ES-I3 (cell line): ENCODE measurements at regions not wholly inside any gene's neighbourhood (a gene's known extent, or its start where the extent isn't known, plus 50 kb on each side); places are given as distances from the start of the nearest gene placed in this dataset.
"Not testable (repeated sequence)": the region's sequence is repeated elsewhere in the genome, so short reads cannot be mapped to it uniquely, and the experiment has no call there.

ENCODE experiments used
- H3K36me3 ChIP-seq: 2 replicates; pipeline ENCODE4 v1.6.1; 2013; ENCODE audit warnings: mild to moderate bottlenecking, low read length, control low read depth, moderate library complexity; ENCODE audit not compliant: insufficient read depth
- H3K4me1 ChIP-seq: 2 replicates; pipeline ENCODE4 v1.6.1; 2013; ENCODE audit warnings: mild to moderate bottlenecking, control low read depth, low read length; ENCODE audit not compliant: insufficient read depth
- H3K9ac ChIP-seq: 2 replicates; pipeline ENCODE4 v1.6.1; 2013; ENCODE audit warnings: low read depth, mild to moderate bottlenecking, low read length, moderate library complexity
- H3K9me3 ChIP-seq: 2 replicates; pipeline ENCODE4 v1.6.1; 2013; ENCODE audit warnings: mild to moderate bottlenecking, low read length, moderate library complexity; ENCODE audit not compliant: control insufficient read depth, insufficient read depth

DNA sequence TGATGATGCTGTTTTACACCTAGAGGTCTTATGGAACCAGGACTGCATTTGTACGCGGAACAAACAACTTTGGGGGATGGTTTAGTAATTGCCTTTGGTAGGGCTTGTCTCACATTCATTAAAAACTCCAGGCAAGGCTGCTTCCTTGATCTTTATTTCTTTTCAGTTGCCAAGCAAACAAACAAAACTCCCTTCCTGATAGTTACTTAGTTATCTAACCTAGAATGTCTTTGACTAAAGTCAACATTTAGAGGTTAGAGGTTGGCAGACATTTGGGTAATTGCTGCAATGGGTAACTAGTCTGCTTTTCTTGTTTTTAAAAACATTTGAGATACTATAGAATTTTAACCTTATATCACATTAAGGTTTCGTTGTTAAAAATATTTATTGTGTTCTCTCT lies 500.9 kb upstream of the PTBP2 start:
- H3K9ac ChIP-seq: no peak overlapping the region
- no peaks in the 10 kb centered on the region for H3K9me3 ChIP-seq
- no peaks in the 10 kb centered on the region for H3K36me3 ChIP-seq
- H3K4me1 ChIP-seq: no peaks in the 10 kb centered on the region

DNA sequence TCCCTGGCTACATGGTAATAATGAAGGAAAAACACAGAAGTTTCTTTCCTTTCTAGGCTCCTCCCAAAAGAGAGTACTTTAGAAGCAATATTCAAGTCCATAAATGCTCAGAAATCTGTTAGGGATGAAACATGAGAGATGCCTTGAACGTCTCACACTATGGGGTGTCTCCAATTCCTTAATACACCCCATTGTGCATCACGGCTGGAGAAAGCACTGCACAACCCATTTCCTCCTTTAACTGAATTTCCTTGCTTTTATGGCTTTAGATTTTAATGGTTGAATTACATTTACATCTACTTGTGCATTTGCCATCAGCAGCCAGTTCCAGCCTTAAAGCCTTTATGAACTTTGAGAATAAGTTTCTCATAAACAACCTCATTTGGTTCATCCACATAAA lies 498.9 kb upstream of the PTBP2 start:
- Histone ChIP-seq H3K9ac (no peak overlapping the region), H3K9me3 (no peaks in the 10 kb centered on the region), H3K36me3 (no peaks in the 10 kb centered on the region), H3K4me1 (no peaks in the 10 kb centered on the region)

DNA sequence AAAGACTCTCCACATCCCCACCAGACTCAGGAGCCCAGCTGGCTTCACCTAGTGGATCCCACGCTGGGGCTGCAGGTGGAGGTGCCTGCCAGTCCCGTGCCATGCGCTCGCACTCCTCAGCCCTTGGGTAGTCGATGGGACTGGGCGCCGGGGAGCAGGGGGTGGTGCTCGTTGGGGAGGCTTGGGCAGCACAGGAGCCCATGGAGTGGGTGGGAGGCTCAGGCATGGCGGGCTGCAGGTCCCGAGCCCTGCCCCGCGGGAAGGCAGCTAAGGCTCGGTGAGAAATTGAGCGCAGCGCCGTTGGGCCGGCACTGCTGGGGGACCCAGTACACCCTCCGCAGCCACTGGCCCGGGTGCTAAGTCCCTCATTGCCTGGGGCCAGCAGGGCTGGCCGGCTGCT lies 497.4 kb upstream of the PTBP2 start:
- not testable (repeated sequence) for H3K9ac ChIP-seq, H3K4me1 ChIP-seq, H3K36me3 ChIP-seq, H3K9me3 ChIP-seq

DNA sequence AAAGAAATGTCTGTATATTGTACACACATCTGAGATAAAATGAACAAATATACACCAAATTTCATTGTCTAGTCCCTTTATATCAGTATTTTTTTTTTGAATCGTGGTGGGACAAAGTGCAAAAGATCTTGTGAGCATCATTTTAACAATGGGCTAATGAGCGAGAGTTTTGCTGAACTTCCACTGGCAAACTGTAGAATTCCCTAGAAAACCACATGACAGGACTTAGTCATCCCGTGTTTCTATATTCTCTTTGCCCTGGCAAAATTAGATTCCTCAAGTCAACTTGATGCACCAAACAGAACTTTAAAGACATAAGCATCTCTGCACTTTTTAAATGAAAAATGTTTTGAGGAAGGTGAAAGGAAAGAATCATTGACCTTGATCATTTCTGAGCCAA lies 488.2 kb upstream of the PTBP2 start:
- H3K9ac ChIP-seq: no peak overlapping the region
- H3K36me3 ChIP-seq: no peaks in the 10 kb centered on the region
- H3K9me3 ChIP-seq: no peaks in the 10 kb centered on the region
- H3K4me1 ChIP-seq: 0 out of 2 replicates have a peak, but pooled peaks cover 6% of the 10 kb centered on the region

GRCh38 chr1:96234299-96234698 lies 487.3 kb upstream of the PTBP2 start:
- Histone ChIP-seq H3K36me3 (no peaks in the 10 kb centered on the region), H3K9ac (no peak overlapping the region)

DNA sequence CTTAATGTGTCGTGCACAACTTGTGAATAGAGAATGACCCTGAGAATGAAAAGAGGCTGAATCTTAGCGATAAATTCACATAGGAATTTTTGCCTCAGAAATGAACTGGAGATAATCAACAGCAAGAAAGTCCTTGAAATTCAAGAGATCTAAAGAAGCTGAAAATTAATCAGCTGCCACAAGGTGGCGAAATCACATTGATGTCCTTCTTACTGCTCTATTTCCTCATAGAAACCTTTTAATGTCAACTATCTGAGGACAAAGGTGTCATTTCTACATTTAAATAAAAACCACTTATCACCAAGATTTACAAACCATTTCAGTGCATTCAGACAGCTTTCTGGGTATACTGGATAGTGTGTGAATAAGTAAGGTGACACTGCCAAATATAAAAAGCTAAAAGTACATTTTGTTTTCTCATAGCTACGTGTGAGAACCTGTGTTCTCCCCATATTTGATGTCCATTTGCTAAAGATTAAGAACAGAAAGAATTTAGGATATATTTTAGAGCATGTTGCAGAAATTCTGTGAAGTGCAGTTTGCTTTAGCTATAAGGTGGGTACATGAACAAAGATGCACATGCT lies 485.3 kb upstream of the PTBP2 start:
- no peaks in the 10 kb centered on the region for H3K9me3 ChIP-seq
- 0 out of 2 replicates have a peak, but pooled peaks cover 6% of the 10 kb centered on the region for H3K4me1 ChIP-seq
- no peak overlapping the region for H3K9ac ChIP-seq

More at GRCh38 chr1:96234299-96234698, 487.3 kb upstream of the PTBP2 start:
- Histone ChIP-seq H3K4me1 (0 out of 2 replicates have a peak, but pooled peaks cover 6% of the 10 kb centered on the region), H3K9me3 (no peaks in the 10 kb centered on the region)

DNA sequence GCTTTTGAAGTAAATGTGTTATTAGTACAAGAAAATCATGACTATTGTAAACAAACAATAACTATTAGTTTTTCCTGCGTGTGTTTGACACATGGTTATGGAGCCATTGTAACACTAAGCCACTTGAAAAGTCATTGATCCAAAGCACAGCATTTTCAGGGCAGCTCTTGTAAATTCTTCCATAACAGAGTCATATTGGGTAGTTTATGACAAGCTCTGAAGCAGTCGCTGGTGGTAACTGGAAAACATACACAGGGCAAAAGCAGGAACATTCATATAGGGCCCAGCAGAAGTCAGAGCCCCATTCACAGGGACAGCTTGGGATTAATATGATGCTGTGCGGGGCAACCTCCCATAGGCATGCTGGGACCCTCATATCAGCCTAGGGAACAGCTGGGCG lies 483.2 kb upstream of the PTBP2 start:
- 0 out of 2 replicates have a peak, but pooled peaks cover 6% of the 10 kb centered on the region for H3K4me1 ChIP-seq
- H3K36me3 ChIP-seq: no peaks in the 10 kb centered on the region
- no peaks in the 10 kb centered on the region for H3K9me3 ChIP-seq
- H3K9ac ChIP-seq: no peak overlapping the region

More for the DNA sequence above, 485.3 kb upstream of the PTBP2 start:
- H3K36me3 ChIP-seq: no peaks in the 10 kb centered on the region

DNA sequence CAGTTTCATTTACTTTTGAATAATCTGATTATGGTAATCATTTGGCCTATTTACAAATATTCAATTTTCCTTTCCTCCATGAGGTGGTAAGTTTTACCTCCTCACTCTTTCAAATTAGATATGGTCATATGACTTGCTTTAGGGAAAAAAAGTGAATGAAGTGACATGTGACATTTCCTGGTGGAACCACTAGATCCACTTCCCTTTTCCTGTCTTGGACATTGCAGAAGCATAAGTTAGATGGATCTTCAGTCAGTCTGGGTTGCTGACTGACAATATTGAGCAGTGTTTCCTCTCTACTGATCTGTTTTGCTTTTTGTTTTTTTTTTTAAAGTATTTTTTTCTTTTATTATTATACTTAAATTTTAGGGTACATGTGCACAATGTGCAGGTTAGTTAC lies 481.1 kb upstream of the PTBP2 start:
- H3K9me3 ChIP-seq: no peaks in the 10 kb centered on the region
- no peak overlapping the region for H3K9ac ChIP-seq
- no peaks in the 10 kb centered on the region for H3K36me3 ChIP-seq
- H3K4me1 ChIP-seq: no peaks in the 10 kb centered on the region

- H3K4me1 ChIP-seq: no peaks in the 10 kb centered on the region
- H3K9ac ChIP-seq: no peak overlapping the region
- H3K36me3 ChIP-seq: no peaks in the 10 kb centered on the region
- no peaks in the 10 kb centered on the region for H3K9me3 ChIP-seq
Measured at GRCh38 chr1:96253246-96254035, 468.1 kb upstream of the PTBP2 start.

GRCh38 chr1:96256130-96256790 lies 465.3 kb upstream of the PTBP2 start:
- H3K9me3 ChIP-seq: no peaks in the 10 kb centered on the region
- no peak overlapping the region for H3K9ac ChIP-seq
- no peaks in the 10 kb centered on the region for H3K36me3 ChIP-seq
- H3K4me1 ChIP-seq: no peaks in the 10 kb centered on the region

- Histone ChIP-seq H3K9me3 (no peaks in the 10 kb centered on the region), H3K9ac (no peak overlapping the region), H3K4me1 (no peaks in the 10 kb centered on the region), H3K36me3 (no peaks in the 10 kb centered on the region)
Measured at GRCh38 chr1:96259399-96259798, 462.2 kb upstream of the PTBP2 start.

DNA sequence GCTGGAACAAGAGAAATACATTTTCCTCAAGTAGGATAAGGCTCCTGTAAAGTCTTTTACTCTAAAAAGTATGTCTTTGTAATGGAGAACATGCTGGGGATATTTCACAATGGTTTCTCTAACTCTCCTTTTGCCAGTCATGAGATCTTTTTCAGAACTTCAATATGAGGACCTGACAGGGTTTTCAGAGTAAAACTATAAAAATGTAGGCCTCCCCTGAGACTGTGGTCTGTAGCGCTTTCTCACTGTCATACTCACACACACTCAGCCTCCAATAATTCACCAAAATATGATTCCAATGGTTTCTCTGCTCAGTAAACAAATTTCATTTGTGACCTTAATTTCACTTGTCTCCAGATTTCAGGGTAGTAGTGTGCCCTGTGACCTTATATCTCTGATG lies 440.1 kb upstream of the PTBP2 start:
- H3K36me3 ChIP-seq: no peaks in the 10 kb centered on the region
- H3K9me3 ChIP-seq: no peaks in the 10 kb centered on the region
- H3K4me1 ChIP-seq: 0 out of 2 replicates have a peak, but pooled peaks cover 3% of the 10 kb centered on the region
- H3K9ac ChIP-seq: no peak overlapping the region

DNA sequence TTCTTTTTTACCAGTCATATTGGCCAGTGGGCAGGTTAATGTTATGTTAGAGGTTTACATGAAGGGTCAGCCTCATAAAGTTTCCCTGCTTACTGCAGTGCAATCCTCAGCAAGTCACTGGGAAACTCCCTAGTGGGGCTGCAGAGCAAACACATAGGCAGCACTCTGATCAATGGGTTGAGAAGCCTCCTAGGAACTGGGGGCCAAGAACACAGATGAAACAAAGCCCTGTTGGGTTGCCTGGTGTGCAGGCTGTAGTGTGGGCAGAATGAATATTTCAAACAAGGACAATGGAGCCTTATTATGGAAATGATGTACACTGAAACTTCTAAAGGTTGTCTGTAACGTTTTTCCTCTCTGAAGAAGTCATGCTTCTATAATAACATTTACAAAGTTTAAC lies 431.6 kb upstream of the PTBP2 start:
- H3K4me1 ChIP-seq: no peaks in the 10 kb centered on the region
- H3K36me3 ChIP-seq: no peaks in the 10 kb centered on the region
- H3K9me3 ChIP-seq: no peaks in the 10 kb centered on the region
- H3K9ac ChIP-seq: no peak overlapping the region

DNA sequence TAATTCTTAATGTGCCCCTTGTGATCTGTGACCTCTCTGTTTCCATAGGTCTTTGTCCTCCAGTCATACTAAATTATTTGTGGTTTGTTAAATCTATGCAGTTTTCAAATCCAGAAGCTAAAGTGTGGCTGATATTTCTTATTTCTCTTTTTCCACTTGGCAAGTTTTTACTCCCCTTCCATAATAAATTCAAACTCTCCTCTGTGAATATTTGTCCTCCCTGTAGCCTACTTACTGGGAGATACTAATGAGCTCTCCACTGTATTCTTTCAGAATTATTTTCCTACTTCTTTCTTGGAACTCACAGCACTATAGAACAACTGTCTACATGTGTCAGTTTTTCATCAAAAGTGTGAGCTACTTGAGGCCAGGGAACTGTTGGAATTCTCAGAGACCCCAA lies 430.8 kb upstream of the PTBP2 start:
- Histone ChIP-seq H3K9ac (no peak overlapping the region), H3K4me1 (no peaks in the 10 kb centered on the region), H3K36me3 (no peaks in the 10 kb centered on the region), H3K9me3 (no peaks in the 10 kb centered on the region)

DNA sequence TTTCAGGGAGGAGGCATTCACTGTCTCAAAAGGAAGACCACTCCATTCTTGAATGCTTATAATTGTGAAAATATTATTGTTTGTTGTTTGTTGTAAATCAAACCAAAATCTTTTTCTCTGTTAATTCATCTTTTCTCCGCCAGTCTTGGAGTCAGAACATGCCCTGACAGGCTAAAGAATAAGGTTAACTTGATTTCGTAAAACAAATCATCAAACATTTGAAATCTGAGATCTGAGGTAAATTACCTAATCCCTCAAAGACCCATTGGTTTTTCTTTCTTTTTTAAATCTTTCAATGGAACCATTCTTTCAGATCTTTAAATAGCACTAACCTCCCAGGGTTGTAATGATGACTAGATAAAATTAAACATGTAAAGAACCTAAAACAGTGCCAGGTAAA lies 430.1 kb upstream of the PTBP2 start:
- Histone ChIP-seq H3K9ac (no peak overlapping the region), H3K9me3 (no peaks in the 10 kb centered on the region), H3K36me3 (no peaks in the 10 kb centered on the region), H3K4me1 (no peaks in the 10 kb centered on the region)
